ENCODE measurements at regions not wholly inside any gene's neighbourhood (a gene's known extent, or its start where the extent isn't known, plus 50 kb on each side); places are given as distances from the start of the nearest gene placed in this dataset.

GRCh38 chr1:30192969-30193630 is 530.3 kb downstream of the MATN1 start:
- no peak for TF ChIP-seq CTCF (IDR thresholded peaks at IDR 0.05; ENCODE audit: low read depth, low read length)
- H3K27ac ChIP-seq, result no peak overlapping the region
- no peak overlapping the region for H3K4me3 ChIP-seq (ENCODE audit: low read depth, low read length)
- H3K27me3 ChIP-seq (ENCODE audit: insufficient read depth, low read depth, severe bottlenecking), result no peaks in the 10 kb centered on the region
- DNase-seq, result no peak
- no peaks in the 10 kb centered on the region for H3K9me3 ChIP-seq (ENCODE audit: severe bottlenecking)
- no peaks in the 10 kb centered on the region for H3K36me3 ChIP-seq

GRCh38 chr1:30191154-30191702 is 532.2 kb downstream of the MATN1 start:
- Histone ChIP-seq H3K27ac (peak overlapping the region; percentile 92), H3K4me3 (ENCODE audit: low read depth, low read length) (0 out of 2 replicates have a peak overlapping the region, but pooled peaks have one; percentile 3), H3K36me3 (no peaks in the 10 kb centered on the region), H3K27me3 (ENCODE audit: insufficient read depth, low read depth, severe bottlenecking) (no peaks in the 10 kb centered on the region), H3K9me3 (ENCODE audit: severe bottlenecking) (no peaks in the 10 kb centered on the region)
- TF ChIP-seq CTCF (IDR thresholded peaks at IDR 0.05; ENCODE audit: low read depth, low read length), result no peak
- DNase-seq, result peak; percentile 79

- Histone ChIP-seq H3K27me3 (ENCODE audit: insufficient read depth, low read depth, severe bottlenecking) (no peaks in the 10 kb centered on the region), H3K9me3 (ENCODE audit: severe bottlenecking) (no peaks in the 10 kb centered on the region), H3K36me3 (no peaks in the 10 kb centered on the region), H3K27ac (peak overlapping the region; percentile 92), H3K4me3 (ENCODE audit: low read depth, low read length) (0 out of 2 replicates have a peak overlapping the region, but pooled peaks have one; percentile 3)
- DNase-seq, result peak; percentile 79
- no peak for TF ChIP-seq CTCF (IDR thresholded peaks at IDR 0.05; ENCODE audit: low read depth, low read length)
Measured at GRCh38 chr1:30190511-30191153, 532.8 kb downstream of the MATN1 start.

GRCh38 chr1:30189818-30190500 is 533.4 kb downstream of the MATN1 start:
- DNase-seq, result peak; percentile 27
- Histone ChIP-seq H3K4me3 (ENCODE audit: low read depth, low read length) (no peak overlapping the region), H3K36me3 (no peaks in the 10 kb centered on the region), H3K27me3 (ENCODE audit: insufficient read depth, low read depth, severe bottlenecking) (no peaks in the 10 kb centered on the region), H3K9me3 (ENCODE audit: severe bottlenecking) (no peaks in the 10 kb centered on the region), H3K27ac (peak overlapping the region; percentile 92)
- peak; percentile 12; the same call in 1 of the 2 replicates for TF ChIP-seq CTCF (IDR thresholded peaks at IDR 0.05; ENCODE audit: low read depth, low read length)

GRCh38 chr1:30188999-30189398 is 534.4 kb downstream of the MATN1 start:
- DNase-seq, result no peak
- no peak overlapping the region for H3K4me3 ChIP-seq (ENCODE audit: low read depth, low read length)
- no peaks in the 10 kb centered on the region for H3K9me3 ChIP-seq (ENCODE audit: severe bottlenecking)
- H3K36me3 ChIP-seq, result no peaks in the 10 kb centered on the region
- peak overlapping the region; percentile 92; the same call in 1 of the 2 replicates for H3K27ac ChIP-seq
- no peak for TF ChIP-seq CTCF (IDR thresholded peaks at IDR 0.05; ENCODE audit: low read depth, low read length)
- no peaks in the 10 kb centered on the region for H3K27me3 ChIP-seq (ENCODE audit: insufficient read depth, low read depth, severe bottlenecking)
